Bronchial epithelial cell (primary cell): ENCODE measurements at regions not wholly inside any gene's neighbourhood (a gene's known extent, or its start where the extent isn't known, plus 50 kb on each side); places are given as distances from the start of the nearest gene placed in this dataset.

Experiments used
- DNase-seq: peaks from one replicate; pipeline ENCODE4 v3.0.0-alpha.2; 2010; ENCODE audit warnings: low read depth
- FAIRE-seq: peaks from 2 replicates; lab custom pipeline; 2011; peaks lifted over from hg19 to GRCh38; lab: Jason Lieb, UNC
- H3K27me3 ChIP-seq: 2 replicates; pipeline ENCODE4 v1.5.1; 2011; ENCODE audit warnings: low read length; ENCODE audit not compliant: control insufficient read depth, insufficient read depth
- H3K36me3 ChIP-seq: 2 replicates; pipeline ENCODE4 v1.5.1; 2011; ENCODE audit warnings: low read length; ENCODE audit not compliant: control insufficient read depth, insufficient read depth
- H3K4me3 ChIP-seq: 2 replicates; pipeline ENCODE4 v1.5.1; 2011; ENCODE audit warnings: mild to moderate bottlenecking, low read depth, low read length, control low read depth
- CTCF ChIP-seq: IDR thresholded peaks from 2 replicates; pipeline ENCODE4 v1.5.1; 2011; ENCODE audit warnings: mild to moderate bottlenecking, moderate library complexity, low read length, control low read depth, inconsistent platforms; ENCODE audit not compliant: insufficient read depth, severe bottlenecking

- FAIRE-seq (no peak), DNase-seq (no peak)
- no peak overlapping the region for H3K4me3 ChIP-seq
- no peak for TF ChIP-seq CTCF
- H3K36me3 ChIP-seq: no peaks in the 10 kb centered on the region
- no peaks in the 10 kb centered on the region for H3K27me3 ChIP-seq
Observed at GRCh38 chr9:627336-627970, 214.0 kb upstream of the DMRT1 start.

GRCh38 chr9:629146-629545 lies 212.4 kb upstream of the DMRT1 start:
- Histone ChIP-seq H3K27me3 (no peaks in the 10 kb centered on the region), H3K36me3 (no peaks in the 10 kb centered on the region), H3K4me3 (no peak overlapping the region)
- FAIRE-seq (no peak), DNase-seq (no peak)
- TF ChIP-seq CTCF: no peak

DNA sequence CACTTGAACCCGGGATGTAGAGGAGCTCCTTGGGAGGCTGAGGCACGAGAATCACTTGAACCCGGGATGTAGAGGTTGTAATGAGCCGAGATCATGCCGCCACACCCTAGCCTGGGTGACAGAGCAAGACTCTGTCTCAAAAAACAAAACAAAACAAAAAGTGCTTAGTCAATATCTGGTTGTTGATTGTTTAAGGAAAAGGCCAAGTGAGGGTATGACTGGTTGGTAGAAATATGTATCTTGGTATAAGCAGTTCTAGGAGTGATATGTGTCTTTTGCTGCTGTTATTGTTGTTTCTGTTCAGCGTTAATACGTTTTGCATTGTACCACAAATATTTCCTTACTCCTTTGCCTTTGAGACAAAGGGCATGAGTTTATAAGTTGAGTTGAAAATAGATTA lies 210.7 kb upstream of the DMRT1 start:
- TF ChIP-seq CTCF: no peak
- Histone ChIP-seq H3K36me3 (no peaks in the 10 kb centered on the region), H3K27me3 (no peaks in the 10 kb centered on the region), H3K4me3 (no peak overlapping the region)
- peak; percentile 43 for DNase-seq
- FAIRE-seq: no peak

- Histone ChIP-seq H3K36me3 (no peaks in the 10 kb centered on the region), H3K4me3 (no peak overlapping the region), H3K27me3 (no peaks in the 10 kb centered on the region)
- DNase-seq (peak; percentile 37), FAIRE-seq (peak; percentile 88)
- TF ChIP-seq CTCF: no peak
Observed at GRCh38 chr9:631596-631995, 209.9 kb upstream of the DMRT1 start.

GRCh38 chr9:633461-633860 lies 208.0 kb upstream of the DMRT1 start:
- Histone ChIP-seq H3K36me3 (no peaks in the 10 kb centered on the region), H3K4me3 (no peak overlapping the region), H3K27me3 (no peaks in the 10 kb centered on the region)
- no peak for TF ChIP-seq CTCF
- no peak for DNase-seq
- no peak for FAIRE-seq

DNA sequence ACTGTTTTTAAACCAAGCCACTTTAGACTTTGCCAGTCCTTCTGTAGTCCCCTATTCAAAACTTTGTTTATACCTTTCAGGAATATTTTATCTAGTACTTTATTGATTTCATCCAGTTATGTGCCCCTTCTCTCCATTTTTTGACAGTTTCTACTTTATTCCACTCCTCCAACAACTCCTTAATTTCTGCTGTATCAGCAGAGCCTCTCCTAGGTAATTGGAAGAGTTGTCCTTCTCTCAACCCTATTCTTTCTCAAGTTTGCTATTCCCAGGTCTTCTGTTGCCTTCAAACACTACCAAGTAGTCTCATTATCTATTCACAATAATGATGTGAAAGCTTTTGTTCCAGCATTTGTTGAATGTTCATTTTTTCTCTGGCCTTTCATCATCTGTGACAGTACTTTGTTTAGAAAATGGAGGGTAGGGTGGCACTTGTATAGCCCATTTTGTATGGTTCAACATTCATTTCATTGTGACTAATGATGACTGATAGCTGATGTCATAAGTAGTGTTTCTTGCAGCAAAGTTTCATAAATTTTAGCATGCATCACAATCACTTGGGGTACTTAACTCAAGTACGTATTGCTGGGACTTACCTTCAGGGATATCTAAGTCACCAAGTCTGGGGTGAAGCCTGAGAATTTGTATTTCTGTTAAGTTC lies 204.4 kb upstream of the DMRT1 start:
- no peaks in the 10 kb centered on the region for H3K36me3 ChIP-seq
- H3K4me3 ChIP-seq: no peak overlapping the region
- DNase-seq (peak; percentile 51), FAIRE-seq (peak; percentile 32)
- no peak for TF ChIP-seq CTCF
- no peaks in the 10 kb centered on the region for H3K27me3 ChIP-seq
